Hematopoietic multipotent progenitor cell treated with erythropoietin and hydrocortisone succinate and interleukin-3 and kit ligand, for 4 days (in vitro differentiated cells): ENCODE measurements at regions not wholly inside any gene's neighbourhood (a gene's known extent, or its start where the extent isn't known, plus 50 kb on each side); places are given as distances from the start of the nearest gene placed in this dataset.

Experiments
- DNase-seq: peaks from one replicate; pipeline ENCODE4 v3.0.0-alpha.2; 2015

GRCh38 chr13:77838271-77838670 is 80.4 kb downstream of the EDNRB start:
- DNase-seq, result no peak

GRCh38 chr13:77836423-77836822 is 82.2 kb downstream of the EDNRB start:
- peak; percentile 62 for DNase-seq

- DNase-seq, result peak; percentile 49
Observed at GRCh38 chr13:77833331-77833863, 85.2 kb downstream of the EDNRB start.

- DNase-seq, result peak; percentile 72
Observed at GRCh38 chr13:77832339-77833100, 86.1 kb downstream of the EDNRB start.

GRCh38 chr13:77831866-77832265 is 86.8 kb downstream of the EDNRB start:
- peak; percentile 12 for DNase-seq

- no peak for DNase-seq
Observed at GRCh38 chr13:77829963-77830362, 88.7 kb downstream of the EDNRB start.

GRCh38 chr13:77828799-77829198 is 89.8 kb downstream of the EDNRB start:
- DNase-seq, result no peak

GRCh38 chr13:77827332-77827731 is 91.3 kb downstream of the EDNRB start:
- DNase-seq, result no peak

GRCh38 chr13:77820431-77821149 is 98.0 kb downstream of the EDNRB start:
- peak; percentile 85 for DNase-seq

- no peak for DNase-seq
Observed at GRCh38 chr13:77817521-77817920, 101.1 kb downstream of the EDNRB start.

- no peak for DNase-seq
Observed at GRCh38 chr13:77815330-77815729, 103.3 kb downstream of the EDNRB start.
